ENCODE measurements at regions not wholly inside any gene's neighbourhood (a gene's known extent, or its start where the extent isn't known, plus 50 kb on each side); places are given as distances from the start of the nearest gene placed in this dataset.

- H3K27me3 ChIP-seq (ENCODE audit: insufficient read depth, poor library complexity, severe bottlenecking), result peaks cover 5% of the 10 kb centered on the region
- no peak for TF ChIP-seq SPI1 (IDR thresholded peaks at IDR 0.05; ENCODE audit: borderline replicate concordance, low read depth)
- TF ChIP-seq, protein P1, sequence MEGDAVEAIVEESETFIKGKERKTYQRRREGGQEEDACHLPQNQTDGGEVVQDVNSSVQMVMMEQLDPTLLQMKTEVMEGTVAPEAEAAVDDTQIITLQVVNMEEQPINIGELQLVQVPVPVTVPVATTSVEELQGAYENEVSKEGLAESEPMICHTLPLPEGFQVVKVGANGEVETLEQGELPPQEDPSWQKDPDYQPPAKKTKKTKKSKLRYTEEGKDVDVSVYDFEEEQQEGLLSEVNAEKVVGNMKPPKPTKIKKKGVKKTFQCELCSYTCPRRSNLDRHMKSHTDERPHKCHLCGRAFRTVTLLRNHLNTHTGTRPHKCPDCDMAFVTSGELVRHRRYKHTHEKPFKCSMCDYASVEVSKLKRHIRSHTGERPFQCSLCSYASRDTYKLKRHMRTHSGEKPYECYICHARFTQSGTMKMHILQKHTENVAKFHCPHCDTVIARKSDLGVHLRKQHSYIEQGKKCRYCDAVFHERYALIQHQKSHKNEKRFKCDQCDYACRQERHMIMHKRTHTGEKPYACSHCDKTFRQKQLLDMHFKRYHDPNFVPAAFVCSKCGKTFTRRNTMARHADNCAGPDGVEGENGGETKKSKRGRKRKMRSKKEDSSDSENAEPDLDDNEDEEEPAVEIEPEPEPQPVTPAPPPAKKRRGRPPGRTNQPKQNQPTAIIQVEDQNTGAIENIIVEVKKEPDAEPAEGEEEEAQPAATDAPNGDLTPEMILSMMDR (IDR thresholded peaks at IDR 0.05; ENCODE audit: insufficient read depth, low read length), result no peak
- TF ChIP-seq POLR2AphosphoS5 (IDR thresholded peaks at IDR 0.05; ENCODE audit: low read depth), result no peak
- no peak for TF ChIP-seq GABPA (IDR thresholded peaks at IDR 0.05; ENCODE audit: low read depth)
- TF ChIP-seq, protein P2, sequence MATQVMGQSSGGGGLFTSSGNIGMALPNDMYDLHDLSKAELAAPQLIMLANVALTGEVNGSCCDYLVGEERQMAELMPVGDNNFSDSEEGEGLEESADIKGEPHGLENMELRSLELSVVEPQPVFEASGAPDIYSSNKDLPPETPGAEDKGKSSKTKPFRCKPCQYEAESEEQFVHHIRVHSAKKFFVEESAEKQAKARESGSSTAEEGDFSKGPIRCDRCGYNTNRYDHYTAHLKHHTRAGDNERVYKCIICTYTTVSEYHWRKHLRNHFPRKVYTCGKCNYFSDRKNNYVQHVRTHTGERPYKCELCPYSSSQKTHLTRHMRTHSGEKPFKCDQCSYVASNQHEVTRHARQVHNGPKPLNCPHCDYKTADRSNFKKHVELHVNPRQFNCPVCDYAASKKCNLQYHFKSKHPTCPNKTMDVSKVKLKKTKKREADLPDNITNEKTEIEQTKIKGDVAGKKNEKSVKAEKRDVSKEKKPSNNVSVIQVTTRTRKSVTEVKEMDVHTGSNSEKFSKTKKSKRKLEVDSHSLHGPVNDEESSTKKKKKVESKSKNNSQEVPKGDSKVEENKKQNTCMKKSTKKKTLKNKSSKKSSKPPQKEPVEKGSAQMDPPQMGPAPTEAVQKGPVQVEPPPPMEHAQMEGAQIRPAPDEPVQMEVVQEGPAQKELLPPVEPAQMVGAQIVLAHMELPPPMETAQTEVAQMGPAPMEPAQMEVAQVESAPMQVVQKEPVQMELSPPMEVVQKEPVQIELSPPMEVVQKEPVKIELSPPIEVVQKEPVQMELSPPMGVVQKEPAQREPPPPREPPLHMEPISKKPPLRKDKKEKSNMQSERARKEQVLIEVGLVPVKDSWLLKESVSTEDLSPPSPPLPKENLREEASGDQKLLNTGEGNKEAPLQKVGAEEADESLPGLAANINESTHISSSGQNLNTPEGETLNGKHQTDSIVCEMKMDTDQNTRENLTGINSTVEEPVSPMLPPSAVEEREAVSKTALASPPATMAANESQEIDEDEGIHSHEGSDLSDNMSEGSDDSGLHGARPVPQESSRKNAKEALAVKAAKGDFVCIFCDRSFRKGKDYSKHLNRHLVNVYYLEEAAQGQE (IDR thresholded peaks at IDR 0.05; ENCODE audit: insufficient replicate concordance, low read depth), result no peak
- no peak overlapping the region for H3K4me3 ChIP-seq (replicated peaks; ENCODE audit: insufficient read depth, low read length)
- no peak overlapping the region for H3K27ac ChIP-seq (replicated peaks)
- DNase-seq (ENCODE audit: low read depth in 1 of 2, low spot score in 1 of 2), result no peak
Observed at GRCh38 chr5:159763562-159763961, 152.7 kb upstream of the ADRA1B start.

DNA sequence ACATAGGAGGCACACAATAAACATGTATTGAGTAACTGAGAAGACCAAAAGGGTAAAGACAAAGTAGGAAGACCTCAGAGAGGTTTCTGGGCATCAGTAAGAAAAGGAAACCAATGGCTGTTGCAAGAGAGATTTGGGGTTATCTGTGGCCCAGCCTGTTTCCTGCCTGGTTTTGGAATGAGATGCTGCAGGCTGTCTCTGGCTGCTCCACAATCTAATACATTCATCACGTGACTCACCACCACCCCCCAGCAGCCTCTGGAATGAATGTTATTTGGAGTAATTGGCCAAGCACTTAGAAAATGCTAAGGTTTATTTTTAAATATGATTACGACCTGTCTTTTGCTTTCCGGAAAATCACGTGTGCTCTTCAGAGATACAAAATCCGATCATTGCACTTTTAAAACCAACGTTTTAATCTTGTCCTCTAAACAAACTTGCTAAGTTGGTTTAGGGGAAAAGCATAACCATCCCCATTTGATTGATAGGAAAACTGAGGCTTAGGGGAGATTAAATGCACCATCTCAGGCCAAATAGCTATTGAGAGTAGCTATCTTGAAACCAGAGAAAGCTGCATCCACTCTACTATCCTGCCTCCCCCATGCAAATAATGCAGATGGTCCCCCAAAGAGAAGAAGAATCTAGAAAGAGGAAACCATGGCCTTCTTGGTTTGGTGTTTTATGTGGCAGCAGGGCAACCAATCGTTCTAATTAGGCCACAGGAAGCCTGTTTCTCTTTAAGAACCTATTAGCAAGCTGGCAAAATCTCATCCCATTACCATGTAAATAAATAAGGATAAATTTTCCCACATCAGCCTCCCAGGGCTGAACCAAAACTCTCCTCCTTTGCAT lies 151.8 kb upstream of the ADRA1B start:
- Histone ChIP-seq H3K4me3 (replicated peaks; ENCODE audit: insufficient read depth, low read length) (no peak overlapping the region), H3K27ac (replicated peaks) (no peak overlapping the region), H3K27me3 (ENCODE audit: insufficient read depth, poor library complexity, severe bottlenecking) (peaks cover 5% of the 10 kb centered on the region)
- peak; percentile 46 to 70 for DNase-seq (ENCODE audit: low read depth in 1 of 2, low spot score in 1 of 2)
- TF ChIP-seq GABPA (IDR thresholded peaks at IDR 0.05; ENCODE audit: low read depth) (no peak), POLR2AphosphoS5 (IDR thresholded peaks at IDR 0.05; ENCODE audit: low read depth) (peak; percentile 83), SPI1 (IDR thresholded peaks at IDR 0.05; ENCODE audit: borderline replicate concordance, low read depth) (peak; percentile 22; the same call in 1 of the 2 replicates)
- TF ChIP-seq, protein P1 (IDR thresholded peaks at IDR 0.05; ENCODE audit: insufficient read depth, low read length), result no peak
- TF ChIP-seq, protein P2 (IDR thresholded peaks at IDR 0.05; ENCODE audit: insufficient replicate concordance, low read depth), result no peak

GRCh38 chr5:159765135-159765433 lies 151.2 kb upstream of the ADRA1B start:
- DNase-seq (ENCODE audit: low read depth in 1 of 2, low spot score in 1 of 2), result no peak
- TF ChIP-seq SPI1 (IDR thresholded peaks at IDR 0.05; ENCODE audit: borderline replicate concordance, low read depth), result no peak
- TF ChIP-seq, protein P2 (IDR thresholded peaks at IDR 0.05; ENCODE audit: insufficient replicate concordance, low read depth), result no peak
- TF ChIP-seq POLR2AphosphoS5 (IDR thresholded peaks at IDR 0.05; ENCODE audit: low read depth), result no peak
- no peak for TF ChIP-seq GABPA (IDR thresholded peaks at IDR 0.05; ENCODE audit: low read depth)
- H3K27ac ChIP-seq (replicated peaks), result no peak overlapping the region
- no peak overlapping the region for H3K4me3 ChIP-seq (replicated peaks; ENCODE audit: insufficient read depth, low read length)
- peaks cover 5% of the 10 kb centered on the region for H3K27me3 ChIP-seq (ENCODE audit: insufficient read depth, poor library complexity, severe bottlenecking)
